H1 (cell line): ENCODE measurements at regions not wholly inside any gene's neighbourhood (a gene's known extent, or its start where the extent isn't known, plus 50 kb on each side); places are given as distances from the start of the nearest gene placed in this dataset.
A peak's percentile ranks its signal among the peaks of the same experiment; 100 is the strongest.

Experiments
- CTCF ChIP-seq, 3 experiments: IDR thresholded peaks; 1 replicate in 2 of 3; 2 replicates in 1 of 3; pipeline versions ENCODE4 v1.5.1 to v1.6.1; 2011; ENCODE audit warnings: low read length in 3 of 3, mild to moderate bottlenecking in 3 of 3, inconsistent platforms in 2 of 3, low read depth in 1 of 3, moderate library complexity in 1 of 3; ENCODE audit not compliant: insufficient read depth in 1 of 3; ENCODE audit errors: control extremely low read depth in 1 of 3
- JUND ChIP-seq: IDR thresholded peaks from 2 replicates; pipeline ENCODE4 v1.6.1; 2011; ENCODE audit warnings: mild to moderate bottlenecking, improper control_type of control experiment, low read length
- RAD21 ChIP-seq, 2 experiments: IDR thresholded peaks in 1 of 2; conservative IDR thresholded peaks in 1 of 2; 2 replicates each; pipeline ENCODE4 v1.6.1; 2011; ENCODE audit warnings: low read depth in 2 of 2, low read length in 2 of 2, improper control_type of control experiment in 1 of 2, inconsistent platforms in 1 of 2, mild to moderate bottlenecking in 1 of 2, moderate library complexity in 1 of 2
- TF ChIP-seq, protein P1 (sequence below): fragments of 300-600 bp; sonication (generic); IDR thresholded peaks from 2 replicates; pipeline ENCODE4 v1.7.1; 2012; ENCODE audit warnings: low read length, moderate library complexity, mild to moderate bottlenecking, inconsistent platforms; ENCODE audit not compliant: insufficient replicate concordance

GRCh38 chr4:55736605-55737183 lies 82.9 kb upstream of the EXOC1L start (continued):
- TF ChIP-seq, protein P1, sequence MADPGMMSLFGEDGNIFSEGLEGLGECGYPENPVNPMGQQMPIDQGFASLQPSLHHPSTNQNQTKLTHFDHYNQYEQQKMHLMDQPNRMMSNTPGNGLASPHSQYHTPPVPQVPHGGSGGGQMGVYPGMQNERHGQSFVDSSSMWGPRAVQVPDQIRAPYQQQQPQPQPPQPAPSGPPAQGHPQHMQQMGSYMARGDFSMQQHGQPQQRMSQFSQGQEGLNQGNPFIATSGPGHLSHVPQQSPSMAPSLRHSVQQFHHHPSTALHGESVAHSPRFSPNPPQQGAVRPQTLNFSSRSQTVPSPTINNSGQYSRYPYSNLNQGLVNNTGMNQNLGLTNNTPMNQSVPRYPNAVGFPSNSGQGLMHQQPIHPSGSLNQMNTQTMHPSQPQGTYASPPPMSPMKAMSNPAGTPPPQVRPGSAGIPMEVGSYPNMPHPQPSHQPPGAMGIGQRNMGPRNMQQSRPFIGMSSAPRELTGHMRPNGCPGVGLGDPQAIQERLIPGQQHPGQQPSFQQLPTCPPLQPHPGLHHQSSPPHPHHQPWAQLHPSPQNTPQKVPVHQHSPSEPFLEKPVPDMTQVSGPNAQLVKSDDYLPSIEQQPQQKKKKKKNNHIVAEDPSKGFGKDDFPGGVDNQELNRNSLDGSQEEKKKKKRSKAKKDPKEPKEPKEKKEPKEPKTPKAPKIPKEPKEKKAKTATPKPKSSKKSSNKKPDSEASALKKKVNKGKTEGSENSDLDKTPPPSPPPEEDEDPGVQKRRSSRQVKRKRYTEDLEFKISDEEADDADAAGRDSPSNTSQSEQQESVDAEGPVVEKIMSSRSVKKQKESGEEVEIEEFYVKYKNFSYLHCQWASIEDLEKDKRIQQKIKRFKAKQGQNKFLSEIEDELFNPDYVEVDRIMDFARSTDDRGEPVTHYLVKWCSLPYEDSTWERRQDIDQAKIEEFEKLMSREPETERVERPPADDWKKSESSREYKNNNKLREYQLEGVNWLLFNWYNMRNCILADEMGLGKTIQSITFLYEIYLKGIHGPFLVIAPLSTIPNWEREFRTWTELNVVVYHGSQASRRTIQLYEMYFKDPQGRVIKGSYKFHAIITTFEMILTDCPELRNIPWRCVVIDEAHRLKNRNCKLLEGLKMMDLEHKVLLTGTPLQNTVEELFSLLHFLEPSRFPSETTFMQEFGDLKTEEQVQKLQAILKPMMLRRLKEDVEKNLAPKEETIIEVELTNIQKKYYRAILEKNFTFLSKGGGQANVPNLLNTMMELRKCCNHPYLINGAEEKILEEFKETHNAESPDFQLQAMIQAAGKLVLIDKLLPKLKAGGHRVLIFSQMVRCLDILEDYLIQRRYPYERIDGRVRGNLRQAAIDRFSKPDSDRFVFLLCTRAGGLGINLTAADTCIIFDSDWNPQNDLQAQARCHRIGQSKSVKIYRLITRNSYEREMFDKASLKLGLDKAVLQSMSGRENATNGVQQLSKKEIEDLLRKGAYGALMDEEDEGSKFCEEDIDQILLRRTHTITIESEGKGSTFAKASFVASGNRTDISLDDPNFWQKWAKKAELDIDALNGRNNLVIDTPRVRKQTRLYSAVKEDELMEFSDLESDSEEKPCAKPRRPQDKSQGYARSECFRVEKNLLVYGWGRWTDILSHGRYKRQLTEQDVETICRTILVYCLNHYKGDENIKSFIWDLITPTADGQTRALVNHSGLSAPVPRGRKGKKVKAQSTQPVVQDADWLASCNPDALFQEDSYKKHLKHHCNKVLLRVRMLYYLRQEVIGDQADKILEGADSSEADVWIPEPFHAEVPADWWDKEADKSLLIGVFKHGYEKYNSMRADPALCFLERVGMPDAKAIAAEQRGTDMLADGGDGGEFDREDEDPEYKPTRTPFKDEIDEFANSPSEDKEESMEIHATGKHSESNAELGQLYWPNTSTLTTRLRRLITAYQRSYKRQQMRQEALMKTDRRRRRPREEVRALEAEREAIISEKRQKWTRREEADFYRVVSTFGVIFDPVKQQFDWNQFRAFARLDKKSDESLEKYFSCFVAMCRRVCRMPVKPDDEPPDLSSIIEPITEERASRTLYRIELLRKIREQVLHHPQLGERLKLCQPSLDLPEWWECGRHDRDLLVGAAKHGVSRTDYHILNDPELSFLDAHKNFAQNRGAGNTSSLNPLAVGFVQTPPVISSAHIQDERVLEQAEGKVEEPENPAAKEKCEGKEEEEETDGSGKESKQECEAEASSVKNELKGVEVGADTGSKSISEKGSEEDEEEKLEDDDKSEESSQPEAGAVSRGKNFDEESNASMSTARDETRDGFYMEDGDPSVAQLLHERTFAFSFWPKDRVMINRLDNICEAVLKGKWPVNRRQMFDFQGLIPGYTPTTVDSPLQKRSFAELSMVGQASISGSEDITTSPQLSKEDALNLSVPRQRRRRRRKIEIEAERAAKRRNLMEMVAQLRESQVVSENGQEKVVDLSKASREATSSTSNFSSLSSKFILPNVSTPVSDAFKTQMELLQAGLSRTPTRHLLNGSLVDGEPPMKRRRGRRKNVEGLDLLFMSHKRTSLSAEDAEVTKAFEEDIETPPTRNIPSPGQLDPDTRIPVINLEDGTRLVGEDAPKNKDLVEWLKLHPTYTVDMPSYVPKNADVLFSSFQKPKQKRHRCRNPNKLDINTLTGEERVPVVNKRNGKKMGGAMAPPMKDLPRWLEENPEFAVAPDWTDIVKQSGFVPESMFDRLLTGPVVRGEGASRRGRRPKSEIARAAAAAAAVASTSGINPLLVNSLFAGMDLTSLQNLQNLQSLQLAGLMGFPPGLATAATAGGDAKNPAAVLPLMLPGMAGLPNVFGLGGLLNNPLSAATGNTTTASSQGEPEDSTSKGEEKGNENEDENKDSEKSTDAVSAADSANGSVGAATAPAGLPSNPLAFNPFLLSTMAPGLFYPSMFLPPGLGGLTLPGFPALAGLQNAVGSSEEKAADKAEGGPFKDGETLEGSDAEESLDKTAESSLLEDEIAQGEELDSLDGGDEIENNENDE: no peak
- TF ChIP-seq JUND: no peak
- peak; percentile 62 to 71 for TF ChIP-seq RAD21 (IDR thresholded peaks at IDR 0.05 in 1 of 2, conservative IDR thresholded peaks at IDR 0.05 in 1 of 2; ENCODE audit: low read depth in 2 of 2, low read length in 2 of 2)
- TF ChIP-seq CTCF (IDR thresholded peaks at IDR 0.05; ENCODE audit: control extremely low read depth in 1 of 3, insufficient read depth in 1 of 3, low read depth in 1 of 3, low read length in 3 of 3): peak in 2 of 3 experiments; percentile 15 to 21; a peak in 2 of 4 replicates
